Suppressor macrophage (primary cell): ENCODE measurements at regions not wholly inside any gene's neighbourhood (a gene's known extent, or its start where the extent isn't known, plus 50 kb on each side); places are given as distances from the start of the nearest gene placed in this dataset.

Source experiments
- DNase-seq, 4 experiments: peaks; one replicate each; pipeline ENCODE4 v3.0.0-alpha.2; 2020 to 2022

GRCh38 chr15:81987628-81988027, 58.2 kb downstream of the MEX3B start:
- DNase-seq, result no peak

- DNase-seq, result no peak
These were observed 62.3 kb downstream of the MEX3B start for GRCh38 chr15:81983497-81983896.

DNA sequence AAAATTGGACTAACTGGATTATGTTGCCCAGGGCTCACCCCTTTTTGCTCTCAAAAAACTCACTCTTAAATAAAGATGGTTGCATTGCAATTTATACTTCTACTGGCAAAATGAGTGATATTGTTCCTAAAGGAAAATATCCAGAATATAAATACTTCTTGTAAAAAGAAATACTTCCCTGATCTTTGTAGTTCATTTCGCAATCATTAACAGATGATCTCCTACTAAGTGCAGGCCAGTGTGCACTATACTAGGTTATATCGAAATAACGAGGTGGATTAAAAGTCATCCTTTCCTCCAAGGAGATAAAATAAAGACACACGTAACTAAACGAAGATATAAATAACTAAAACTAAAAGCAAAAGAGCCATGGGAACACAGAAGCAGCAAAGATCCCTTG, 63.0 kb downstream of the MEX3B start:
- DNase-seq, result no peak

GRCh38 chr15:81981908-81982307, 63.9 kb downstream of the MEX3B start:
- DNase-seq, result no peak

DNA sequence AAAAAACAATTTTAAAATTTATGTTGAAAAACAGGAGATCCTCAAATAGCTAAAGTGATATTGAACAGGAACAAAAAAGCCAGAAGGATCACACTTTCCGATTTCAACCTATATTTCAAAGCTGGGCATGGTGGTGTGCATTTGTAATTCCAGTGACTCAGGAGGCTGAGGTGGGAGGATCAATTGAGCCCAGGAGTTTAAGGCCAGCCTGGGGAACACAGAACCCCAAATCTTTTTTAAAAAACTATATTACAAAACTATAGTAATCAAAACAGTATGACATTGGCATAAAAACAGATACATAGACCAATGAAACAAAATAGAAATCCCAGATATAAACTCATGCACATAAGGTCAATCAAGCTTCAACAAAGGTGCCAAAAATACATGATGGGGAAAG, 68.4 kb downstream of the MEX3B start:
- no peak for DNase-seq

- no peak for DNase-seq
These were observed 77.1 kb downstream of the MEX3B start for GRCh38 chr15:81968691-81969090.

DNA sequence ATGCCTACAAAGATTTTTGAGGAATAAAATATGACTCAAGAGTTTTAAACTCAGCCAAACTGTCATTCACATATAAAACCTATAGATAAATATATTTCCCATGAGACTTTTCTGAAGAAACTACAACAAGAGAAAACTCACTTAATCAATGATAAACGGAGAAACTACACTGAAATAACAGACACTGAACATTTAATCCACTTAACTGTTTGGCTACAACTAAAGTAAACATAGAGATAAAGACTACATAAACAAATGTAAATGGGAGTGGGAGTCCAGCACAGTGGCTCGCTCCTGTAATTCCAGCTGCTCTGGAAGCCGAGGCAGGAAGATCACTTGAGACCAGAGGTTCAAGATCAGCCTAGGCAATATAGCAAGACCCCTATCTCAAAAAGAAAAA, 79.2 kb downstream of the MEX3B start:
- no peak for DNase-seq

DNA sequence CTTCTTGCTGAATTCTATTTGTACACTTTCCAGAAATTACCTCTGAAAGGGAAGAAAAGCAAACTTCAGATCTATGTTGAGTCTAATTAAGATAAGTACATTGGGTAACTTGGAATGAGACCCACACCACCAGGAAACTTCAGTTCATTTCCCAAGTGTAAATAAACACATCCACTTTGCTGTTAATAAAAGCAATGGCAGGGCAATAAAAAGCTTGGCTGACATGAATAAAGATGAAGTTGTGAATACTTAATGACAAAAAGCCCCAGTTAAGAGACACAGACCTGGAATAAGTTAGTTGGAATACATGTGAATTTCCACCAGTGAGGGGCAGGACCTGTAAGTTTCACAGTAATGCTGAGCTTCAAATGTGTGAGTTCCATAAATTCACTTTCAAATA, 83.3 kb downstream of the MEX3B start:
- DNase-seq, result no peak

DNA sequence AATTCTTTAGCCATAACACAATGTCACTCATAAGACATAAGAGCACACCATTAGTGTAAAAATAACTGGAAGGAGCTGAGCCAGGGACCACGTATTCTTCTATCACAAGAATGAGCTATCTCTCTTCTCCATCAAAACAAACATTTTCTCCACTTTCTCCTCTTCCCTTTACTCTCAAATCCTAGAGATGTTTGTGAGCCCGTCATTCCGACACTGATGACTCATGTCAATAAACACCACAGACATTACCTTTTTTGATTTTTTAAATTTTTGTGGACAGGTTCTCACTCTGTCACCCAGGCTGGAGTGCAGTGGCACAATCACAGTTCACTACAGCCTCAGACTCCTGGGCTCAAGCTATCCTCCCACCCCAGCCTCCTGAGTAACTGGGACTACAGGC, 86.6 kb downstream of the MEX3B start:
- no peak for DNase-seq

DNA sequence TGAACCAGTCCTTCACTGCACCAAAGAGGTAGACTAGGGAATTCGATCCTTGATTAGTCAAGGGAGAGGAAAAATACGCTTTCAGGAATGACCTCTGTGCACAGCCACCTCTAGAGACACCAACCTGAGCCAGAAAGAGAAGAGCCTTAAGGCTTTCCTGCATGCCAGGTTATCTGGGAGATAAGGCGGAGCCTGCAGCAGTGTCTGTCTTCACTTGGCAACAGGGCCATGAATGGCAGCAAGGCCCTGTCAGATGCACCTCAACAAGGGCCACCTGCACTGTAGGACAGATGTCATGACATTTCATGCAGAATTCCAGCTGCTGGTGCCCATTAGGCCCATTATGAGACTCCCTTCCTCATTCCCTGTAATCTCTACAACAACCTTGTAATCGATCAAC, 88.1 kb downstream of the MEX3B start:
- DNase-seq, result no peak

- DNase-seq, result no peak
These were observed 90.3 kb downstream of the MEX3B start for GRCh38 chr15:81955382-81956062.

DNA sequence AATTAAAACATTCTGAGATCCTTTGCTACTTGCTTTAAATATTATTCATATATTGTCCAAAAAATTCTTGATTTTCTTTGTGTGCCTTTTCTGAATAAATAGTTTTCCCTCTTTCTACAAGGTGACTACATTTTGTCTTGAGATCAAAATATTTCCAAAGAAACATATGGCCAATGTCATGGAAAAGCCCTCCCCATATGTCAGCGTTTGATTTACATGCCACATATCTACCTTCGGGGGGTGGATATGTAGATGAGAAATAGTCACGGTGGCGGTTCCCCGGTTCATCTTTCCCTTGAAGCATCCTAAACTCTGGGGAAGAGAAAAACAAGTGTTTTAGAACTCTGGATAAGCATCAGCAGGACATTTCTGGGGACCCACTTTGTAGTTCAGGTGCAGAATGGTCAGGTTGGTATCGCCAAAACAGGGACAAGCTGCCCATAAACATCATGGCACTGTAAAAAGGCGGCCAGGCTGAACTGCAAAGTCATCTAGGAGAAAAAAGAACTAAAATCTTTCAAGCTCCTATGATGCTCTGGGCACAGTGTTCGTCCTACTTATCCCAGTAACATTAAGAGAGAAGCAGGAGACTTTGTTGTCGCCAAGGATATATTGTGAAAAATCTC, 91.5 kb downstream of the MEX3B start:
- DNase-seq, result no peak

- DNase-seq, result no peak
These were observed 94.9 kb downstream of the MEX3B start for GRCh38 chr15:81950841-81951414.

GRCh38 chr15:81948751-81949150, 97.1 kb downstream of the MEX3B start:
- DNase-seq, result peak; percentile 24 to 48 (median 38)

GRCh38 chr15:81948222-81948621, 97.6 kb downstream of the MEX3B start:
- DNase-seq, result peak in 1 of 4 experiments; percentile 13

DNA sequence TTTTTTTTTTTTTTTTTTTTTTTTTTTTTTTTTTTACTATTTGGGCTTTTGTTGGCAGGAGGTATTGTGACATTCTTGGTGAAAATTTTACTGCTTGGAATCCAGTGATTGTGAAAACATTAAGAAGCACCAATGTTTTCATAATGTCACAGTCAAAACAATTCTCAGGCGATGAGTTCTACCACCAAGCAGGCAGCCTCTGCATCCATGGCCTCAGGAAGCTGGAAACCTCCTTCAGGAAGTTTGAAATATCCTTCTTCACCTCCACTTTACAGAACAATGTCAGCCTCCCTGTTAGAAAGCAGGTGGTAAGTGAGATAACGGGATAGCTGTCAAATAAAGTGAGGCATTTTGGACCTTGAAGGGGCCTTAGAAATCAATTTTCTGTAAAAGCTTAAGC, 98.3 kb downstream of the MEX3B start:
- peak in 2 of 4 experiments; percentile 12 to 23 for DNase-seq

DNA sequence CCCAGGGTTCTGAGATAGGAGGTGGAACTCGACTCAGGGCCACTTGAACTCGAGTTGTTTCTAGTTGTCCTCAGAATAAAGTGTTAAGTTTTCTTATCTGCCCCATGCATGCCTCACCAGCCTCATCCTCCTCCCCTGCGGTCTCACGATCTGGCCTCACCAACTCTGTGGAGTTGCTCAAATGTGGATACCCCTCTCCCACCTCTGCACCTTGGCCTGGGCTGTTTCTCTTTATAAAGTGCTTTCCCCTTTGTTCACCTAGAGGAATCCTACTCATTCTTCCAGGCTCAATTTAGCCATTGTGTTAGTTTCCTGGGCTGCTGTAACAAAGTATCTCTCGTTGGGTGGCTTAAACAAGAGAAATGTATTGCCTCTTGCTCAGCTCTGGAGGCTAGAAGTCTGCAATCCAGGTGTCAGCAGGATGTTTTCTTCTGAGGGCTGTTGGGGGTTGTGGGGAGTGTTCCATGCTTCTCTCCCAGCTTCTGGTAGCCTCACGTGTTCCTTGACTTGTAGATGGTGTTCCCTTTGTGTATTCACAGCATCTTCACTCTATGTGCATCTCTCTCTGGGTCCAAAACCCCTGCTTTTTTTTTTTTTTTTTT, 100.7 kb downstream of the MEX3B start:
- DNase-seq, result no peak

DNA sequence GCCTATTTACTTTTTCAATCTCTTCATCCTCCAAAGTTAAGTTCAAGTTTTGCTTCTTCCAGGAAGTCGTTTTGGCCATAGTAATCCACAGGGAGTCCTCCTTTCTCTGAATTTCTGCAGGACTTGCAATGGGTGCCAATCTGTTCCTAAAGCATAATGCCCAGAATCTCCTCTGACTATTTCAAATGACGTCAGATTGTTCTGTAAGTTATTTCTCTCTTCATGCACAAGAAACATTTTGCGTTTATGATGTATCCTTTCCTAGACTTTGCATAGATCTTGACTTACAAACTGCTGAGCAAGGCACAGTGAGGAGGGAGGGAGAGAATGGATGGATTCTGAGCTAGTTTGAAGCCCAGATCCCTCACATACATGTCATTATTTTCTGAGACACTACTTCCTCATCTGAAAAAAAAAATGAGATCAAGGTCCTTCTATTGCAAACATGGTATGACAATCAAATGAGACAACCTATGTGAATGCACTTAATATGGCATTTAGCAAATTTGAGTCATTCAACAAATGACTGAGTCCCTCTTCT, 103.1 kb downstream of the MEX3B start:
- DNase-seq, result no peak

DNA sequence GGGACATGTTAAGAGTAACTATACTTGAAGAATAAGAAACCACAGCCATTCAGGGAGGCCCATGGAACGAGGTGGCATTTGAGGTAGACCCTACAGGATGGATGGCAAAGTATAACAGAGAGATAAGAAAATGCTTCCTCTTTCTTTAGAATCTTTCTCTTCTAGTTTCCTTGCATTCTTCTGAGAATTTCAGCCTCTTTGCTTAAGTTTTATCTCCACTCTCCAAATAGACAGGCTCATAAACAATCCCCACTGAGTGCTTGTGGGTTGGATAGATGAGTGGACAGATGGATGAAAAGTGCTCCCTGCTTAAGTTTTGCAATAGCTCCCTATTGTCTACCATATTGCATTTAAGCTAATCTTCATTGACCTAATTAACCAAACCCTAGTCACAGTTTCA, 103.7 kb downstream of the MEX3B start:
- no peak for DNase-seq

DNA sequence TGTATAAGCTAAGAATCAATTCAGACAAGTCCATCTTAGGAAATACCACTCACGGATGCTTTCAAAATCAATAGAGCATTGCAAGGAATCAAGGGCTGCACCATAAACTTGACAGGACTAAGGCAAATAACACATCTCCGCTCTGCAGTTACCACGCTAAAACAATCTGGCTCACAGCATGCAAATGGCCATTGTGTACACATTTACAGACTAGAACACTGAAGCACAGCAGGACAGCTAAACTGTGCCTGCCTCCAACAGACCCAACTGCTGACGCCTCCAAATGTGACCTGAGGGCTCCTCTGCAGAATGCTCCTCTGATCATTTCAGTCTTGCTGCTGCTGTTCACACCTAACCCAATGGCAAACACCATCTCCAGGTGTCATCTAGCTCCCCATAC, 104.3 kb downstream of the MEX3B start:
- DNase-seq, result no peak

GRCh38 chr15:81940467-81941451, 105.1 kb downstream of the MEX3B start:
- no peak for DNase-seq
